ENCODE measurements at regions not wholly inside any gene's neighbourhood (a gene's known extent, or its start where the extent isn't known, plus 50 kb on each side); places are given as distances from the start of the nearest gene placed in this dataset.
"Not testable (repeated sequence)": the region's sequence is repeated elsewhere in the genome, so short reads cannot be mapped to it uniquely, and the experiment has no call there.

GRCh38 chr5:7218141-7218540, 177.8 kb upstream of the ADCY2 start:
- no peak for DNase-seq (ENCODE audit: low spot score)

- DNase-seq (ENCODE audit: low spot score) = no peak
Measured at GRCh38 chr5:7220156-7220555, 175.8 kb upstream of the ADCY2 start.

- no peak for DNase-seq (ENCODE audit: low spot score)
Measured at GRCh38 chr5:7221041-7221440, 174.9 kb upstream of the ADCY2 start.

GRCh38 chr5:7225826-7226225, 170.1 kb upstream of the ADCY2 start:
- no peak for DNase-seq (ENCODE audit: low spot score)

DNA sequence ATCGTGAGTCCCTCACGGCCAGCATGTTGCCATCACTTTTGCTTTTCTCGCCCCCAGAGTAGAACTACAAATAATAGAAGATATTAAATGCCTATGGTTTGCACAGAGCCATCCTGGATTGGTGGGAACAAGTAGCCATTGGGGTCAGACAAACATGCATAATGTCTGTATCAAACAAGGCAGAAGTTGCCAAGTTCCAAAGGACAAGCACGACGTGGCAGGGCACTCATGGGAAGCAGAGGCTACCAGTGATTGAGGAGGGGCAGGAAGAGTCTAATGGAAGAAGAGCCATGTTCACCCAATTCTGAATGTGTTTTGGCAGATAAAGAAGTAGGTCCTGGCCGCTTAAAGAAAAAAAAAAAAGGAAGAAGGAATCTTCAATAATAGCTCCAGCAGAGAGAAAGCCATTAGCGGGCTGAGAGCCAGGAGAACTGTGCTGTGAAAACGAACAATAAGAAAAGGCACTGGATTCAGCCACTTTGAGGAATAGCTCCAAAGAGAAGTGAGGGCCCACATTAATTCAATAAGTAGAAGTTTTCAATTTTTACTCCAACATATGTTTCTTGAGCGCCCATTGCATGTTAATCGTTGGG, 153.7 kb upstream of the ADCY2 start:
- DNase-seq (ENCODE audit: low spot score) = no peak

DNA sequence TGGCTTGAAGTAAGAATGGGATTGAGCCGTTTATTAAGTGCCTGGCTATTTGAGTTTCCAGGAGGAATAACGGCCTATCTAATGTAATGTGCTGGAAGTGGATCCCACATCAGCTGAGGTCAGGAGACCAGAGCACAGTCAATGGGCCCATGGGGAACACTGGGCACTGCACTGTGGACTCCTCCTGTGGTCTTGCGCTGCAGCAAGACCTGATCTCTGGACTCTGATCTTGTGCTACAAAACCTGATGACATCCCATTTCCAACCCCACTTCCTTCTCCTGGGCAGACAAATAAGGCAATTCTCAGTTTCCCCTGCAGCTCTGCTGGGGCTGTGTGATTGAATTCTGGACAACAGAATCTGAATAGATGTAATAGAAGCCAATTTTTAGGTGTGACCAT, 151.7 kb upstream of the ADCY2 start:
- DNase-seq (ENCODE audit: low spot score) = no peak

DNA sequence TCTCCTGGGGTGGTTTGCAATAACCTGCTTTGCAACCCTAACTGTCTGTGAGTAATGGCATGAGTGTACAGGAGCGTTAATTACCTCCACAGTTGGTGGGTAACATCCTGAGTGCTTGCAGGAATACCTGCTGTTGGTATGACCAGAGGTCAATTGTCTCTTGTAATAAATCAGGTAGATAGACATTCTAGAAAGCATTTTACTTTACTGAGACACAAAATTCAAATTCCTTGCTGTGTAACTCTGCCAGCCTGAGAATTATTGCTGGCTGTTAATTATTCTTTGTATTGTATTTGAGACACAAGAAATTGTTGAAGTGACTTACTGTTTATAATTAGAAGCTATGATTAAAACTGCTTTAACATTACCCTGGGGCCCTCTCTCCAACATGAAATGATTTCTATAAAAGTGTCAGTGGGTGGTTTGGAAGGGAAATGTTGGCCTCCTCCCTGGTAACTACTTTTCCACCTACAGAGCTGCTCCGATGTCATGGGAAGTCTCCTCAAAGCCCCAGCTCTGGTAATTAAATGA, 150.8 kb upstream of the ADCY2 start:
- no peak for DNase-seq (ENCODE audit: low spot score)

DNA sequence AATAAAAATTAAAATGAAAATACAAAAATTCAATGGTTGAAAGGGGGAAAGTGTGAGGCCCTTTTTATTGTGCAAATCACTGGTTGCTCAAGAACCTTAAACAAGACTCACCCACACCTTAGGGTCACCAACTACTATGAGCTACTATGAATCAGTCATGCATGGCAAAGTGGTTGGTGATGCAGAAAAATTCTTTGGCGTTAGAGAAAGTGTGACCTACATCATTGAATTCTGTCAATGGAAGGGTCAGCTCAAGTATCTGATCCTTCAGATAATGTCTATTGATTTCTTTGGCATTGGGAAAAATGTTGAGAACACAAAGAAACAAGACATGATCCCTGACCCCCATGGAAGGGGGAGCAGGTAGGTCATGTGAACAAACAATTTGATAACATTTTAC, 149.7 kb upstream of the ADCY2 start:
- DNase-seq (ENCODE audit: low spot score) = no peak

DNA sequence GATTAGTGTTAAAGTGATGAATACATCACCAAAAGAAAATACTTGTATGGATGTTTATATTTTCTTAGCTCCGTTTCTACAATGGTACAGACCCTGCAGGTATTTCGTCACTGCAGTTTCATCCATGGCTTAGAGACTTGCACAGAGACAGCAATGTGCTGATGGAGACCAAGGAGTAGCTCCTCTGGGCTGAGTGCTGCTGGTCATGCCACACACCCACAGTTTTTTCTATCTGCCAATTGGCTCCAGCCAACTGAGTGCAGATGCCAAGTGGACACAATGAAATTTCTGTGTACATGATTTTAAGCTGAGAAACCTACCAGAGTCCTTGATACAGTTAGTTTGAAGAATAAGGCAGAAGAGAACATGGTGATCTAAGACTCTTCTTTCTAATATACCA, 145.9 kb upstream of the ADCY2 start:
- no peak for DNase-seq (ENCODE audit: low spot score)

GRCh38 chr5:7250611-7251010, 145.3 kb upstream of the ADCY2 start:
- no peak for DNase-seq (ENCODE audit: low spot score)

DNA sequence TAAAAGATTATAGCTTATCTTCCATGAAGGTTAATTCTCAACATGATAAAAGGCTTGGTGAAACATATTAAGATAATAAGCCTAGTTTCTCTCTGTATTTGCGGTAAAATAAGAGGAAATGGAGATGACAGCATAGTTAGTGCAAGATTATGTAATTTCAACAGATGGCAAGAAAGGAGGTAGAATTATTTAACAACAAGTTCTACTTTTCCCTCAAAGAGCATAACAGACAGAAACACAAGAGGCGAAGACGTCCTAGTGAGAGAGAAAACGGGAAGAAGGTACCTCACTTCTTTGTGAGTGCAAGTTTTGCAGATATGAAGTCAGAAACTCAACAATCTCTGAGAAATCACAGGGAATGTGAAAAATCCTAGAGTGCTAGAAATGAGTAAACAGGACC, 144.8 kb upstream of the ADCY2 start:
- DNase-seq (ENCODE audit: low spot score) = no peak

DNA sequence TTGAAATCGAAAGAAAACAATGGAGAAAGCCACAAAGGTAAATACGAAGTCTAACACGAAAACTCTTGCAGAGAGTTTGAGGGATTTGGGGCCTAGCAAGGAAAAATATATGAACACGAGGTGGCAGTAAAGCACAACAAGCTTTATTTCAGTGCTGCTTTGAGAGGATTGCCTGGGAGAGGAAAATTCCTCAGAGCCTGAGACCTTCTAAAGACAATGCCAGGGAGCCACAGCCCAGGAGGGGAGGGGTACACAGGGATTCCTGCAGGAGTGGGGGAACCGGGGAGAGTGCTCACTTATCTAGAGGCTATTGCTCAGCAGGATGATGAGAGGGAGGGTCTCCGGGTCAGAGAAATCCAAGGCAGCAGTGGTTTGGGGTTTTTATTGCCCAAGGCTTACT, 134.9 kb upstream of the ADCY2 start:
- no peak for DNase-seq (ENCODE audit: low spot score)

DNA sequence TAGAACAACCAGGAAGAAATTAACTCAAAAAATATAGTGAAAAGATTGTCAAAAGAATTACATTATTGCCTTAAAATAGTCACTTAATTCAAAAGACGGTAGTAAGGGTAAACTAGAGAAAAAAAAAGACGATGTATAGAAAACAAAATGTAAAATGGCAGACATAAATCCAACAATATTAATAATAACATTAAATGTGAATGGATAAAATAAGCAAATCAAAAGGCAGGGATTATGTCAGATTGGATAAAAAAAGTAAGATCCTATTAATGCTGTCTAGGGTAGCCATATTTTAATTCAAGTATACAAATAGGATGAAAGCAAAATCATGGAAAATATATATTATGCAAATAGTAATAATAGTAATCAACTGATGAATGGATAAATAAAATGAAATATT, 134.0 kb upstream of the ADCY2 start:
- no peak for DNase-seq (ENCODE audit: low spot score)

DNA sequence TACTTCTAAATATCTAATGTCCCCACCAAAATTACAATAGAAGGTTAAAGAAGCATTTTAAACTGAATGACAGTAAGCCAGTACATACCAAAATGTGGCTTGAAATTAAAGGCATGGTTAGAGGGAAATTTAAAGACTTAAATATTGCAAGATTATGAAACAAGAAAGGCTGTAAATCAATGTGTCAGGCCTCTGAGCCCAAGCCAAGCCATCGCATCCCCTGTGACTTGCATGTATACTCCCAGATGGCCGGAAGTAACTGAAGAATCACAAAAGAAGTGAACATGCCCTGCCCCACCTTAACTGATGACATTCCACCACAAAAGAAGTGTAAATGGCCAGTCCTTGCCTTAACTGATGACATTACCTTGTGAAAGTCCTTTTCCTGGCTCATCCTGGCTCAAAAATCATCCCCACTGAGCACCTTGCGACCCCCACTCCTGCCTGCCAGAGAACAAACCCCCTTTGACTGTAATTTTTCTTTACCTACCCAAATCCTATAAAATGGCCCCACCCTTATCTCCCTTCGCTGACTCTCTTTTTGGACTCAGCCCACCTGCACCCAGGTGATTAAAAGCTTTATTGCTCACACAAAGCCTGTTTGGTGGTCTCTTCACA, 132.4 kb upstream of the ADCY2 start:
- not testable (repeated sequence) for DNase-seq (ENCODE audit: low spot score)

- not testable (repeated sequence) for DNase-seq (ENCODE audit: low spot score)
Measured at GRCh38 chr5:7265776-7266175, 130.2 kb upstream of the ADCY2 start.

DNA sequence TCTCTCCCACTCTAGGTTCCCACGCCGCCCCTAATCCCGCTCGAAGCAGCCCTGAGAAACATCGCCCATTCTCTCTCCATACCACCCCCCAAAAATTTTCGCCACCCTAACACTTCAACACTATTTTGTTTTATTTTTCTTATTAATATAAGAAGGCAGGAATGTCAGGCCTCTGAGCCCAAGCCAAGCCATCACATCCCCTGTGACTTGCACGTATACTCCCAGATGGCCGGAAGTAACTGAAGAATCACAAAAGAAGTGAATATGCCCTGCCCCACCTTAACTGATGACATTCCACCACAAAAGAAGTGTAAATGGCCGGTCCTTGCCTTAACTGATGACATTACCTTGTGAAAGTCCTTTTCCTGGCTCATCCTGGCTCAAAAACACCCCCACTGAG, 127.2 kb upstream of the ADCY2 start:
- DNase-seq (ENCODE audit: low spot score) = not testable (repeated sequence)

DNA sequence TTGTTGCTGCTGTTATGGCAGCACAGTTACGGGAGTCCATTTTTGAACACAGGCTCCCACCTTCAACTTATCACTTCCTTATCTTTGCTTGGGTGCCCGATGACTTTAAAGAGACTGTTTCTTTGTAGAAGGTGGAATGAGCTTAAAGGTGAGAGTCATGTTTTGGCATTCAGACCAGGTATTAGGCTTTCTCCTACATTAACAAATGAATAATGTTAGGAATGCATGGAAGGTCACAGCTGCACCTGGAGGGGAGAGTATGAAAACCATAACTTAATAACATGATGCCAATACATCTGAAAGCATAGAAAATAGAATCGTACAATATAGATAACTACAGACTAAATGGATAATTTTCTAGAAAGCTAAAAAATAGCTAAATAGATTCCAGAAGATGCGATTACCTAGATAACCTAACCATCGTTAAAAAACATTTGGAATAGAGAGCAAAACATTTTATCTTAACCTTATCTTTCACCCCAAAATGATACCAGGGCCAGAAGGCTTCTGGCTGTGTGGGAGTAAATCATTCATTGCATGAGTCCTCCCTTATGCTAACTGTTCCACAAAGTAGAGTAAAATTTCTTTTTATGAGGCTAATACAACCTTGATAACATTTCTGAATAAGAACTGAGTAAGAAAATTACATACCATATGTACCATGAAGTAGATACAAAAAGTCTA, 126.2 kb upstream of the ADCY2 start:
- DNase-seq (ENCODE audit: low spot score) = no peak

GRCh38 chr5:7271435-7272084, 124.4 kb upstream of the ADCY2 start:
- no peak for DNase-seq (ENCODE audit: low spot score)

- no peak for DNase-seq (ENCODE audit: low spot score)
Measured at GRCh38 chr5:7272408-7272965, 123.5 kb upstream of the ADCY2 start.

- no peak for DNase-seq (ENCODE audit: low spot score)
Measured at GRCh38 chr5:7274203-7274602, 121.7 kb upstream of the ADCY2 start.

DNA sequence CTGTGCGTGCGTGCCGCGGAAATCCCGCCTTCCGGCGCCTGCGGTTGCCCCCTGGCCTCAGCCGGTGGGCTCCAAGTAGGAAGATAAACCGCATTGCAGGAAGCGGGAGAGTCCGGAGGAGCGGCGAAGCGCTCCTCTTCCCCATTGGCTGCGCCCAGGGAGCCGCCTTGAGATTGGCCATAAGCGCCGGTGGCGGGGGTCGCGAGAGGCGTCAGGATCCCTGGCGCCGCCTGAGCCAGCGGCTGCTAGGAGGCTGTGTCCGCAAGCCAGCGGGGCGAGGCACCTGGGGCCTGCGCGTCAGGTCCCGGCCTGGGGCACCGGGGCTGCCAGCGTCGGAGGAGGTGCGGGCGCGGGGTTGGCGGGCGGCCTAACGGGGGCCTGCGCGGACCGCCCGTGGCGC, 106.3 kb upstream of the ADCY2 start:
- not testable (repeated sequence) for DNase-seq (ENCODE audit: low spot score)

DNA sequence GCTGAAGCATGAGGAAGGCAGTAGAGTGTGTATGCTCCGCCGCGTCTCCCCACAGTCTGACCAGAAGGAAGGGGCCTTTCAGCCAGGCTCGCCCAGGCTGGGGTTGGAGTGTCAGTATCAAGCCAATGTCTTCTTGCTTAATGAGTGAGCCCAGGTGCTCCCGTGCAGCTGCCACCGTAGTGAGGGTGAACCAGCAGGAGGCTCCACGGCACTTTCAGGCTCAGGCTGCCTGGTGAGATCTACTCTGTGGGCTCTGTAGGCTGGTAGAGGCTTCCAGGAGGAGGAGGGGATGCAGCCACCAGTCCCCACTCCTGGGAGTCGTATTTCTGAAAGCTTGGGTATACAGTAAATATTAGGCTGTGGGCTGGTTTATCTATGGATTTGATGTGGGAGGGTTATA, 98.1 kb upstream of the ADCY2 start:
- not testable (repeated sequence) for DNase-seq (ENCODE audit: low spot score)

- not testable (repeated sequence) for DNase-seq (ENCODE audit: low spot score)
Measured at GRCh38 chr5:7299731-7300130, 96.2 kb upstream of the ADCY2 start.
